Testis (tissue), 2 donors: ENCODE measurements at regions not wholly inside any gene's neighbourhood (a gene's known extent, or its start where the extent isn't known, plus 50 kb on each side); places are given as distances from the start of the nearest gene placed in this dataset.

ENCODE experiments used
- CTCF ChIP-seq, 3 experiments: fragments of 450-650 bp in 2 of 3; fragments of 200-600 bp in 1 of 3; sonication (generic) in 1 of 3; IDR thresholded peaks; one replicate each; pipeline ENCODE4 v1.5.1; 2016 to 2019; ENCODE audit warnings: antibody characterized with exemption in 3 of 3, mild to moderate bottlenecking in 2 of 3, moderate library complexity in 1 of 3
- POLR2A ChIP-seq: fragments of 450-650 bp; IDR thresholded peaks from one replicate; pipeline ENCODE4 v1.6.1; 2017; ENCODE audit warnings: antibody characterized with exemption, mild to moderate bottlenecking, moderate library complexity

GRCh38 chr9:23586906-23587305, 239.1 kb downstream of the ELAVL2 start:
- TF ChIP-seq CTCF (IDR thresholded peaks at IDR 0.05) (no peak), POLR2A (no peak)
